CD4-positive, CD25-positive, alpha-beta regulatory T cell (primary cell): ENCODE measurements at regions not wholly inside any gene's neighbourhood (a gene's known extent, or its start where the extent isn't known, plus 50 kb on each side); places are given as distances from the start of the nearest gene placed in this dataset.

Source experiments
- ATAC-seq, 2 donors: fragments of 150-1000 bp; cut with Tn5 transposase; one replicate each; pipeline ENCODE4 v1.10.0; 2021; ENCODE audit warnings: low read depth in 2 of 2, moderate number of reproducible peaks in 2 of 2, moderate library complexity in 1 of 2
- DNase-seq, 3 donors: peaks; one replicate each; pipeline versions ENCODE4 v3.0.0 to v3.0.0-alpha.2; 2012 to 2022; ENCODE audit warnings: mixed read lengths in 1 of 3
- H3K27ac ChIP-seq: one replicate; pipeline ENCODE4 v1.7.0; 2013; ENCODE audit warnings: mild to moderate bottlenecking, low read length; ENCODE audit not compliant: insufficient read depth, poor library complexity, severe bottlenecking
- H3K27me3 ChIP-seq: one replicate; pipeline ENCODE4 v1.7.0; 2013; ENCODE audit warnings: low read length; ENCODE audit not compliant: control insufficient read depth, insufficient read depth
- H3K36me3 ChIP-seq: one replicate; pipeline ENCODE4 v1.7.0; 2013; ENCODE audit warnings: mild to moderate bottlenecking, low read length, moderate library complexity; ENCODE audit not compliant: control insufficient read depth, insufficient read depth
- H3K4me1 ChIP-seq: 2 replicates; pipeline ENCODE4 v1.7.0; 2013; ENCODE audit warnings: mild to moderate bottlenecking, low read length; ENCODE audit not compliant: insufficient read depth, control insufficient read depth, poor library complexity, severe bottlenecking
- H3K4me3 ChIP-seq: one replicate; pipeline ENCODE4 v1.7.0; 2013; ENCODE audit warnings: low read depth, mild to moderate bottlenecking, low read length, moderate library complexity
- H3K9me3 ChIP-seq, 2 experiments: 1 replicate in 1 of 2; 2 replicates in 1 of 2; pipeline ENCODE4 v1.7.0; 2013; ENCODE audit warnings: low read length in 2 of 2, mild to moderate bottlenecking in 1 of 2, moderate library complexity in 1 of 2; ENCODE audit not compliant: control insufficient read depth in 2 of 2
- H3K27ac Mint-ChIP-seq, 3 donors: one replicate each; pipeline ENCODE4 v1.8.0; 2020 to 2022; ENCODE audit warnings: mild to moderate bottlenecking in 3 of 3, mixed read lengths in 3 of 3, moderate library complexity in 2 of 3
- H3K27me3 Mint-ChIP-seq: one replicate; pipeline ENCODE4 v1.8.0; 2022; ENCODE audit warnings: mild to moderate bottlenecking, mixed read lengths
- H3K36me3 Mint-ChIP-seq: one replicate; pipeline ENCODE4 v1.8.0; 2020; ENCODE audit warnings: mixed read lengths
- H3K4me1 Mint-ChIP-seq, 4 donors: one replicate each; pipeline ENCODE4 v1.8.0; 2020 to 2022; ENCODE audit warnings: mixed read lengths in 4 of 4, mild to moderate bottlenecking in 1 of 4
- H3K4me3 Mint-ChIP-seq, 4 donors: one replicate each; pipeline ENCODE4 v1.8.0; 2020 to 2022; ENCODE audit warnings: mild to moderate bottlenecking in 4 of 4, mixed read lengths in 4 of 4, moderate library complexity in 3 of 4
- H3K9me3 Mint-ChIP-seq, 7 donors: one replicate each; pipeline ENCODE4 v1.8.0; 2020 to 2022; ENCODE audit warnings: mixed read lengths in 7 of 7, mild to moderate bottlenecking in 3 of 7, moderate library complexity in 2 of 7

DNA sequence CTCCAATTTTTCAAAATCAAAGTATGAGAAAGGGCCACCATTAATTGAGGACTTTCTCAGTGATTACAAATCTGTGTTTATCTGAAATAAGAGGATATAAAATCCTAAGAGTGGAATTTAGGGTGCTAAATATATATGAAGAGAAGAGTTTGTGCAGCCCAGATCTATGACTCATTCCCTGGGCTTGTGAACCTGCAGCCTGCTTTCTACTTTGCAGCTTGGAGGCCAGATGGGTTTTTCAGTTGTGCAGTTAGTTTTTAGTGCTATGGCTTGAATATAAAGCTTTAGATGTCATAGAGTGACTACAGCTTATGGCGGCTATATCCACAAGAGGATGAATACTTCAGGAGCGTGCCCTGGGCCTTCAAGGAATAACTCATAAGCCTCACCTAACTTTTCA lies 1391.1 kb downstream of the FSTL5 start:
- Histone ChIP-seq H3K4me1 (no peaks in the 10 kb centered on the region), H3K36me3 (no peaks in the 10 kb centered on the region), H3K27ac (no peak overlapping the region), H3K9me3 (peaks cover 0 to 3% of the 10 kb centered on the region in 2 experiments), H3K4me3 (no peak overlapping the region), H3K27me3 (no peaks in the 10 kb centered on the region)
- no peak for ATAC-seq
- no peak overlapping the region for H3K4me3 Mint-ChIP-seq
- no peaks in the 10 kb centered on the region for H3K27me3 Mint-ChIP-seq
- H3K4me1 Mint-ChIP-seq: no peaks in the 10 kb centered on the region
- no peaks in the 10 kb centered on the region for H3K36me3 Mint-ChIP-seq
- no peak for DNase-seq
- no peak overlapping the region for H3K27ac Mint-ChIP-seq
- peaks cover 0 to 11% (median 2%) of the 10 kb centered on the region in 7 donors for H3K9me3 Mint-ChIP-seq

DNA sequence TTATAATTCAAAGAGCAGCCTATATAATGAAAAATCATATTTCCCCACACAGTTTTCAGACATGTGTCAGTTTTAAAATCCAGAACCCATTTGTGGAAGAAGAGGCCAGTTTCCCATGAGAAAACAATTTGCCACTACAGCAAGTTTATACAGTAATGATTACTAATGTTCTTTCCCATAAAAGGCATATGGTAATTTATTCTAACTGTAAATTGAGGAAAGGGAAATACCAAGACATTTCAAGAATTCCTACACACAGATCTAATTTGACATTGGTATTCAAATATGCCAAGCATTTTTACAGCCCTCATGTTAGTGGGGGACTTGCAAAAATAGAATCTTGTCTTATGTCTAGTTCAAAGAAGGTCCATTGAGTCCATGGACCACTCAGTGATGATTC lies 1368.6 kb downstream of the FSTL5 start:
- Mint-ChIP-seq H3K27ac (no peak overlapping the region), H3K4me1 (no peaks in the 10 kb centered on the region), H3K9me3 (peaks cover 3 to 33% (median 9%) of the 10 kb centered on the region in 7 donors), H3K36me3 (no peaks in the 10 kb centered on the region), H3K27me3 (no peaks in the 10 kb centered on the region), H3K4me3 (no peak overlapping the region)
- H3K27me3 ChIP-seq: no peaks in the 10 kb centered on the region
- DNase-seq: no peak
- no peaks in the 10 kb centered on the region for H3K4me1 ChIP-seq
- no peak overlapping the region for H3K4me3 ChIP-seq
- no peaks in the 10 kb centered on the region for H3K36me3 ChIP-seq
- ATAC-seq: no peak
- H3K27ac ChIP-seq: no peak overlapping the region
- peaks cover 3 to 7% of the 10 kb centered on the region in 2 experiments for H3K9me3 ChIP-seq

DNA sequence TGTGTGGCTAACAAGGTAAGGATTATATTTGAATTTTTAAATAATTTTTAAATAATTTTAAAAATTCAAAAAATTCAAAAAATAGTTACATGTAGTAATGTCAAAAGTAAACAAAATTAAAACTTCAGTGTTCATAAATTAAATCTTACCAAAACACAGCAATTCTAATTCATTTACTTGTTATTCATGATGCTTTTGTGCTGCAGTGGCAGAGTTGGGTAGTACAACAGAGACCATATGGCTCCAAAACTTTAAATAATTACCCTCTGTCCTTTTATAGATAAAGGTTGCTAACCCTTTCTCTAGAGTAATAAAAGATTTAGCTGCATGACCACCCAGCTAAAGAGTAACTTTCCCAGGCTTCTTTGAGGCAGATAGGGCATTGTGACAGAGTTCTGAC lies 1355.6 kb downstream of the FSTL5 start:
- no peak for DNase-seq

DNA sequence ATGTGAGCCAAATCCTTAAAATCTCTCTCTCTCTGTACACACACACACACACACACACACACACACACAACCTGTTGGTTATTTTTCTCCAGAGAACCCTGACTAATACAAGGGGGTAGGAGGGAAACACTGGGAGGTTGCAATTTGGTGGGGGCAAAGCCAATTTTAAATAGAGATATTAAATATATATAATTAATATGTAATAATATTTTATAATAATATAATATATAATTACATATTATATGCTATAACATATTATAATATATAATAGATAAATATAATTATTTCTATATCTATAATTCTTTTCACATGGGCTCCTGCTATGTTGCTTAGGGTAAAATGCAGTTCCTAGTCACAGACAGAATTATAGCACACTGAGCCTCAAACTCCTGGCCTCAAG lies 1354.2 kb downstream of the FSTL5 start:
- Mint-ChIP-seq H3K36me3 (no peaks in the 10 kb centered on the region), H3K9me3 (peaks cover 0 to 16% (median 2%) of the 10 kb centered on the region in 7 donors), H3K4me1 (no peaks in the 10 kb centered on the region), H3K4me3 (no peak overlapping the region), H3K27me3 (no peaks in the 10 kb centered on the region), H3K27ac (no peak overlapping the region)
- H3K27ac ChIP-seq: no peak overlapping the region
- H3K27me3 ChIP-seq: no peaks in the 10 kb centered on the region
- H3K4me1 ChIP-seq: no peaks in the 10 kb centered on the region
- no peaks in the 10 kb centered on the region for H3K9me3 ChIP-seq
- no peak for DNase-seq
- no peak for ATAC-seq
- no peaks in the 10 kb centered on the region for H3K36me3 ChIP-seq
- no peak overlapping the region for H3K4me3 ChIP-seq

More for the DNA sequence above, 1355.6 kb downstream of the FSTL5 start:
- Histone ChIP-seq H3K4me1 (no peaks in the 10 kb centered on the region), H3K36me3 (no peaks in the 10 kb centered on the region), H3K27me3 (no peaks in the 10 kb centered on the region), H3K27ac (no peak overlapping the region), H3K4me3 (no peak overlapping the region), H3K9me3 (no peaks in the 10 kb centered on the region)
- Mint-ChIP-seq H3K9me3 (peaks cover 0 to 10% (median 2%) of the 10 kb centered on the region in 7 donors), H3K4me1 (no peaks in the 10 kb centered on the region), H3K27ac (no peak overlapping the region), H3K4me3 (no peak overlapping the region), H3K27me3 (no peaks in the 10 kb centered on the region), H3K36me3 (no peaks in the 10 kb centered on the region)
- ATAC-seq: no peak

DNA sequence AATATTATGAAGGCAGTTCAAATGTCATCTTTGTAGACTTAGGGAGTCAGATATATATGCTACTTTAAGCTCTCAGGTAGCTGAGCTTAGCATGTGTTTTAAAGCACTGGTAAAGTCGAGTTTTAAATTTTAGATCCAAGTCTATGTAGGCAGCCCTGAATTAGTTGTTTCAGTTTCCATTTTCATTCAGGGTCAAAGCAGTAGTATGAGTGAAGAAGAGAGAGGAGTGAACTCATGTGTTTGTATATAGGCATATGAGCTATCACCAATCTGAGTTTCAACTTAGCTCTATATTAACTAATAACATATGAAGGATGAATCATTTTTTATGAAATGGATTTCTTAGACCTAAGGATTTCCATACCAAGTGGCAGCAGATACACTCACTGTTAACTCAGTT lies 1353.4 kb downstream of the FSTL5 start:
- H3K27me3 Mint-ChIP-seq: no peaks in the 10 kb centered on the region
- DNase-seq (no peak), ATAC-seq (no peak)
- no peaks in the 10 kb centered on the region for H3K4me1 Mint-ChIP-seq
- H3K4me3 ChIP-seq: no peak overlapping the region
- H3K27me3 ChIP-seq: no peaks in the 10 kb centered on the region
- no peak overlapping the region for H3K27ac Mint-ChIP-seq
- no peak overlapping the region for H3K27ac ChIP-seq
- no peak overlapping the region for H3K4me3 Mint-ChIP-seq
- no peaks in the 10 kb centered on the region for H3K9me3 ChIP-seq
- H3K9me3 Mint-ChIP-seq: peaks cover 0 to 16% (median 4%) of the 10 kb centered on the region in 7 donors
- H3K4me1 ChIP-seq: no peaks in the 10 kb centered on the region
- no peaks in the 10 kb centered on the region for H3K36me3 Mint-ChIP-seq
- H3K36me3 ChIP-seq: no peaks in the 10 kb centered on the region

DNA sequence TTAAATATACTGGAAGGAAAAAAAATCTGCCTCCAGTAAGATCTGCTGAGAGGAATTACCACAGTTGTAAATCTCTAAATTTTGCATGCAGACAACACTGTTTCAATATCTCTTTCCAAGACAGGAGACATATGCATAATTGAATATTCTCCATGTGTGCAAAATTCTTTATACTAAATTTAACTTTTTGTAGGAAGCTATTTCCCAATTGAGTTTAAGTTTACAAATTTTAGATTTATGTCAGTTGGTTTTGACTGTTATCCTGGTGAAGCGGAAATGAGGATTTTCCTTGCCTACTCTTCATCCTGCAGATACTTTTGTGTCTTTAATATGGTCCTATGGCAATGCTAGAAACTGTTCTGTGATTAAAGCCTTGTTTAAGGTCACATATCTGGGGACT lies 1352.9 kb downstream of the FSTL5 start:
- Mint-ChIP-seq H3K4me1 (no peaks in the 10 kb centered on the region), H3K4me3 (no peak overlapping the region), H3K27me3 (no peaks in the 10 kb centered on the region), H3K36me3 (no peaks in the 10 kb centered on the region), H3K27ac (no peak overlapping the region), H3K9me3 (peaks cover 0 to 16% (median 4%) of the 10 kb centered on the region in 7 donors)
- no peak for DNase-seq
- no peaks in the 10 kb centered on the region for H3K36me3 ChIP-seq
- no peak overlapping the region for H3K4me3 ChIP-seq
- no peak overlapping the region for H3K27ac ChIP-seq
- H3K9me3 ChIP-seq: no peaks in the 10 kb centered on the region
- ATAC-seq: no peak
- H3K27me3 ChIP-seq: no peaks in the 10 kb centered on the region
- H3K4me1 ChIP-seq: no peaks in the 10 kb centered on the region

DNA sequence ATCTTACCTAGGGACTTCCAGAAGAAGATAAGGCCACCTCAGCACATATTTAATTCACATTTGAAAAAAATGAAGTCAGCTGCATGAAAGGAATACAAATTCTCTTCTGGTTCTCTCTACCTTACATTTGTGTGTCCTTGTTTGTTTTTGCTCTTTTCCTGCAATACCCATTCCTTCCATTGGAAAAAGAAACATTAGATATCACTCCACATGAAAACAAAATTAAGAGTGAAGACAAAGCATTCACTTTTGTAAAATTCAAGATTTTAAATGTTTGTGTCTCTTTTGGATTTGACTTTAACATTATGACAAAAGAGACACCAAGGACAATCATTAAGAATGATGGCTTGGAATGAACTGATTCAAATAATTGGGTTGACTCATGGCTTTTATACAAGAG lies 1351.8 kb downstream of the FSTL5 start:
- no peaks in the 10 kb centered on the region for H3K4me1 Mint-ChIP-seq
- DNase-seq (no peak), ATAC-seq (no peak)
- Histone ChIP-seq H3K9me3 (no peaks in the 10 kb centered on the region), H3K36me3 (no peaks in the 10 kb centered on the region), H3K4me3 (no peak overlapping the region), H3K27ac (no peak overlapping the region), H3K27me3 (no peaks in the 10 kb centered on the region), H3K4me1 (no peaks in the 10 kb centered on the region)
- no peak overlapping the region for H3K27ac Mint-ChIP-seq
- H3K36me3 Mint-ChIP-seq: no peaks in the 10 kb centered on the region
- no peak overlapping the region for H3K4me3 Mint-ChIP-seq
- H3K9me3 Mint-ChIP-seq: peaks cover 0 to 16% (median 4%) of the 10 kb centered on the region in 7 donors
- no peaks in the 10 kb centered on the region for H3K27me3 Mint-ChIP-seq

DNA sequence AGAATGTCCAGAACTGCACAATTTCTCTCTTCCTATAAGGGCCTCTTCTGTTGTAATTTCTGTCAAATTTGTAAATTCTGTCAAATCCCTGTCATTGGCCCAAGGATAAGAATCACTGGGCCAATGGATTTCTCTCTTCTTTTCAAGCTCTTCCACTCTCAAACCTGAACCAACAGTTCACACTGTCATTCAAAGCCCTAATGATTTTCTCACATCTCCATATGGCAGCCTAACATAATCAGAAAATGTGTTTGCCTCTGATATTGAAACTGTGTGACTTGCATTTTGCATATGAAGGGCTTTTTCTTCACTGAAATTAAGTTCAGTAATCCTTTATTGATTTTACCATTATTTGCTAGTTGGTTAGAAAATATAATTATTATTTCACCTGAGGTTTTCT lies 1349.1 kb downstream of the FSTL5 start:
- Mint-ChIP-seq H3K4me1 (no peaks in the 10 kb centered on the region), H3K27me3 (no peaks in the 10 kb centered on the region), H3K36me3 (no peaks in the 10 kb centered on the region), H3K4me3 (no peak overlapping the region), H3K9me3 (peaks cover 0 to 12% (median 2%) of the 10 kb centered on the region in 7 donors), H3K27ac (no peak overlapping the region)
- Histone ChIP-seq H3K4me1 (no peaks in the 10 kb centered on the region), H3K4me3 (no peak overlapping the region), H3K36me3 (no peaks in the 10 kb centered on the region), H3K9me3 (peaks cover 0 to 3% of the 10 kb centered on the region in 2 experiments), H3K27ac (no peak overlapping the region), H3K27me3 (no peaks in the 10 kb centered on the region)
- DNase-seq (no peak), ATAC-seq (no peak)
